ENCODE measurements at regions not wholly inside any gene's neighbourhood (a gene's known extent, or its start where the extent isn't known, plus 50 kb on each side); places are given as distances from the start of the nearest gene placed in this dataset.
"Not testable (repeated sequence)": the region's sequence is repeated elsewhere in the genome, so short reads cannot be mapped to it uniquely, and the experiment has no call there.

- TF ChIP-seq POLR2AphosphoS5 (IDR thresholded peaks at IDR 0.05; ENCODE audit: low read depth, low read length); CTCF (IDR thresholded peaks at IDR 0.05); TCF7L2 (IDR thresholded peaks at IDR 0.05; ENCODE audit: low read depth, low read length): not testable (repeated sequence)
Measured at GRCh38 chr3:104949810-104950209, 416.9 kb upstream of the ALCAM start.
